HepG2 (cell line): ENCODE measurements at regions not wholly inside any gene's neighbourhood (a gene's known extent, or its start where the extent isn't known, plus 50 kb on each side); places are given as distances from the start of the nearest gene placed in this dataset.

Source experiments
- ATAC-seq: fragments of 200-7000 bp; cut with Tn5 transposase; 3 replicates; pipeline ENCODE4 v1.9.1; 2020; ENCODE audit warnings: mild to moderate bottlenecking, moderate library complexity
- BruUV-seq: library from RNA; stranded (reverse); fragments of 400-500 nt; replicated peaks from 2 replicates; lab custom pipeline; 2021; lab: Mats Ljungman, UMichigan
- CTCF ChIA-PET: fragments of 300-600 bp; formaldehyde crosslinking; extraction: SDS; loops from one replicate; lab custom pipeline; 2021; ENCODE audit warnings: low total read pairs, inconsistent platforms, low intra/inter-chr PET ratio; lab: Yijun Ruan, JAX
- POLR2A ChIA-PET: fragments of 350-600 bp; sonication (Branson Sonifier 250); formaldehyde crosslinking; loops from one replicate; lab custom pipeline; 2020; ENCODE audit warnings: antibody characterized with exemption, inconsistent platforms; lab: Yijun Ruan, JAX
- DNase-seq: peaks from one replicate; pipeline ENCODE4 v3.0.0-alpha.2; 2015; ENCODE audit warnings: low spot score
- FAIRE-seq: peaks from 3 replicates; lab custom pipeline; 2011; peaks lifted over from hg19 to GRCh38; lab: Jason Lieb, UNC
- H2AFZ ChIP-seq: one replicate; pipeline ENCODE4 v1.6.1; 2011; ENCODE audit warnings: low read length, inconsistent platforms
- H3K27ac ChIP-seq: fragments of 300-600 bp; 3 replicates; pipeline ENCODE4 v1.8.0; 2011; ENCODE audit warnings: mixed run types, mild to moderate bottlenecking, mixed read lengths, low read length, inconsistent platforms; ENCODE audit not compliant: insufficient read depth; ENCODE audit errors: extremely low read length
- H3K27me3 ChIP-seq, 2 experiments: fragments of 200-600 bp in 1 of 2; 2 replicates in 1 of 2; 3 replicates in 1 of 2; pipeline versions ENCODE4 v1.6.0 to v1.8.0; 2011; ENCODE audit warnings: low read length in 2 of 2, mild to moderate bottlenecking in 2 of 2, moderate library complexity in 2 of 2, inconsistent platforms in 1 of 2; ENCODE audit not compliant: insufficient read depth in 2 of 2, control insufficient read depth in 1 of 2
- H3K36me3 ChIP-seq, 2 experiments: fragments of 200-600 bp in 1 of 2; replicated peaks in 1 of 2; 2 replicates in 1 of 2; 3 replicates in 1 of 2; pipeline versions ENCODE4 v1.5.1 to v1.8.0; 2011; ENCODE audit warnings: low read length in 2 of 2, inconsistent platforms in 1 of 2; ENCODE audit not compliant: insufficient read depth in 2 of 2, control insufficient read depth in 1 of 2
- H3K4me1 ChIP-seq: 2 replicates; pipeline ENCODE4 v1.5.1; 2012; ENCODE audit warnings: low read length, inconsistent platforms; ENCODE audit not compliant: insufficient read depth
- H3K4me2 ChIP-seq: 2 replicates; pipeline ENCODE4 v1.6.0; 2011; ENCODE audit warnings: low read depth, low read length, inconsistent platforms
- H3K4me3 ChIP-seq, 3 experiments: fragments of 200-600 bp in 1 of 3; sonication (generic), shearing (Covaris generic) in 1 of 3; replicated peaks in 1 of 3; 2 replicates each; pipeline ENCODE4 v1.5.1; 2011 to 2016; ENCODE audit warnings: low read length in 3 of 3, inconsistent platforms in 2 of 3, low read depth in 2 of 3, mild to moderate bottlenecking in 2 of 3, control low read depth in 1 of 3, mixed read lengths in 1 of 3; ENCODE audit not compliant: insufficient read depth in 1 of 3
- H3K79me2 ChIP-seq: one replicate; pipeline ENCODE4 v1.6.1; 2011; ENCODE audit warnings: low read length, inconsistent platforms; ENCODE audit not compliant: insufficient read depth
- H3K9ac ChIP-seq: 2 replicates; pipeline ENCODE4 v1.6.0; 2011; ENCODE audit warnings: mild to moderate bottlenecking, low read depth, low read length, inconsistent platforms; ENCODE audit not compliant: insufficient read depth
- H3K9me3 ChIP-seq: 2 replicates; pipeline ENCODE4 v1.5.1; 2012; ENCODE audit warnings: mild to moderate bottlenecking, low read length
- H4K20me1 ChIP-seq: 2 replicates; pipeline ENCODE4 v1.6.0; 2011; ENCODE audit warnings: inconsistent platforms, mild to moderate bottlenecking, low read length, moderate library complexity; ENCODE audit not compliant: insufficient read depth
- HDAC6 ChIP-seq: fragments of 200-600 bp; sonication (generic); IDR thresholded peaks from 2 replicates; pipeline ENCODE4 v1.7.0; 2017; ENCODE audit warnings: mild to moderate bottlenecking, antibody characterized with exemption, low read length, low read depth
- HHEX ChIP-seq: IDR thresholded peaks from 2 replicates; pipeline ENCODE4 v1.6.1; 2016; ENCODE audit warnings: control low read depth
- HOXD1 ChIP-seq: sonication (generic); formaldehyde crosslinking; IDR thresholded peaks from 2 replicates; pipeline ENCODE4 v1.5.0; 2020; ENCODE audit warnings: missing genetic modification reagents
- MBD4 ChIP-seq: IDR thresholded peaks from 2 replicates; pipeline ENCODE4 v1.6.1; 2012; ENCODE audit warnings: low read length, inconsistent platforms, borderline replicate concordance
- PHF5A ChIP-seq: IDR thresholded peaks from one replicate; pipeline ENCODE4 v1.6.1; 2018; ENCODE audit warnings: low read depth, missing genetic modification reagents; ENCODE audit not compliant: unreplicated experiment
- POLR2AphosphoS2 ChIP-seq: IDR thresholded peaks from 2 replicates; pipeline ENCODE4 v1.6.1; 2011; ENCODE audit warnings: low read depth, low read length, improper control_type of control experiment
- SIN3A ChIP-seq: IDR thresholded peaks from 2 replicates; pipeline ENCODE4 v1.6.1; 2011; ENCODE audit warnings: low read depth, mild to moderate bottlenecking, control low read depth, low read length, borderline replicate concordance
- SP140L ChIP-seq: sonication (generic); formaldehyde crosslinking; IDR thresholded peaks from 2 replicates; pipeline ENCODE4 v1.4.0; 2020; ENCODE audit warnings: missing genetic modification reagents, borderline replicate concordance
- SRSF9 ChIP-seq: fragments of 200-400 bp; formaldehyde crosslinking; IDR thresholded peaks from 2 replicates; pipeline ENCODE4 v1.6.1; 2018; ENCODE audit warnings: borderline replicate concordance, mild to moderate bottlenecking, low read depth, low read length; ENCODE audit not compliant: insufficient read depth, poor library complexity, severe bottlenecking
- ZNF235 ChIP-seq: sonication (generic); formaldehyde crosslinking; IDR thresholded peaks from 2 replicates; pipeline ENCODE4 v1.8.1; 2023; ENCODE audit warnings: mild to moderate bottlenecking, missing genetic modification reagents, borderline replicate concordance
- ZNF260 ChIP-seq: sonication (generic); formaldehyde crosslinking; IDR thresholded peaks from 2 replicates; pipeline ENCODE4 v1.4.0; 2020; ENCODE audit warnings: missing genetic modification reagents, low read depth, mild to moderate bottlenecking, borderline replicate concordance
- ZNF44 ChIP-seq: sonication (generic); formaldehyde crosslinking; IDR thresholded peaks from 2 replicates; pipeline ENCODE4 v1.5.1; 2020; ENCODE audit warnings: mild to moderate bottlenecking, missing genetic modification reagents
- ZNF552 ChIP-seq: sonication (generic); formaldehyde crosslinking; IDR thresholded peaks from 2 replicates; pipeline ENCODE4 v1.9.0; 2022; ENCODE audit warnings: missing genetic modification reagents, mild to moderate bottlenecking, borderline replicate concordance
- ZNF687 ChIP-seq: sonication (generic); formaldehyde crosslinking; IDR thresholded peaks from 2 replicates; pipeline ENCODE4 v1.5.1; 2020; ENCODE audit warnings: mild to moderate bottlenecking, missing genetic modification reagents, moderate library complexity
- ZNF768 ChIP-seq: sonication (generic); formaldehyde crosslinking; IDR thresholded peaks from 2 replicates; pipeline ENCODE4 v1.4.0; 2020; ENCODE audit warnings: missing genetic modification reagents
- ZNF777 ChIP-seq: sonication (generic); formaldehyde crosslinking; IDR thresholded peaks from 2 replicates; pipeline ENCODE4 v1.4.0; 2020; ENCODE audit warnings: missing genetic modification reagents
- WGBS: methylation state at CpG from one replicate; pipeline ENCODE4 v1.1.6; 2017; ENCODE audit warnings: low lambda C conversion rate; 5-methylcytosine and 5-hydroxymethylcytosine counted together
- in situ Hi-C: cut with HindIII; loops from 2 replicates; pipeline ENCODE4 v1.10.0; 2017; ENCODE audit warnings: low pct_unique_long_range_greater_than_20kb; ENCODE audit not compliant: extremely low pct_ligation_motif_present
- intact Hi-C: fragments of 100-400 bp; cut with micrococcal nuclease; formaldehyde crosslinking; loops from one replicate; pipeline ENCODE4 v1.10.0; 2022; ENCODE audit not compliant: unreplicated experiment
- TF ChIP-seq, protein P1 (sequence below): sonication (generic); formaldehyde crosslinking; IDR thresholded peaks from 2 replicates; pipeline ENCODE4 v1.5.1; 2020; ENCODE audit warnings: missing genetic modification reagents, mild to moderate bottlenecking, borderline replicate concordance
- TF ChIP-seq, protein P2 (sequence below): sonication (generic); formaldehyde crosslinking; IDR thresholded peaks from 2 replicates; pipeline ENCODE4 v1.4.0; 2020; ENCODE audit warnings: mild to moderate bottlenecking, missing genetic modification reagents

DNA sequence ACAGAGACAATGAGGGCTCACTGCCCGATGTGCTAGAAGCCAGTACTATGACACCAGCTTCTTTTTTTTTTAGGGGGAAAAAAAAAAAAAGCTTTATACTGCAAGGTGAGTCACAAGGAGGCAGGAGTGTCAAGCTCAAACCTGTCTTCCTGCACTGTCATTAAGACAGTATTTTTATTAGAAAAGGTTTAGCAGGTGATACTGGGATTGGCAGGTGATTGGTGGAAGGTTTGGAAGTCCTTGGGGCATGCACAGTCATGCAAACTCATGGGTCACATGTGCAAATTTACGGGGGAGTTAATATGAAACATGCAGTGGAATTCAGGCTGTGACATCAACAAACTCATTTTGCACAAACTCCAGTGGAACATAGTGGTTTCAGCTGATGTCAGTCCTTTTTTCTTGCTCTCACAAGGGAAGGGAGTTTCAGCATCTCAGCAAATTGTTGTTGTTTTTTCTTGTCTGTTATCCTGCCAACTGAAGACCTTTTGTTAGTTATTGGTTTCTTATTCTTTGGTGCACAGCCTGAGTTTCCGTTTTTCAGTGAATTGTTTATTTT is 530.6 kb downstream of the ANKRD7 start:
- CTCF ChIA-PET, result no interaction called here
- H2AFZ ChIP-seq, result no peak overlapping the region
- H3K27ac ChIP-seq, result no peak overlapping the region
- no peak overlapping the region for H3K4me3 ChIP-seq
- in situ Hi-C loops (no loop called here), intact Hi-C loops (no loop called here)
- FAIRE-seq, result no peak
- H4K20me1 ChIP-seq, result no peaks in the 10 kb centered on the region
- ATAC-seq, result no peak
- H3K4me2 ChIP-seq, result no peak overlapping the region
- H3K79me2 ChIP-seq, result no peaks in the 10 kb centered on the region
- no peaks in the 10 kb centered on the region for H3K9me3 ChIP-seq
- no peaks in the 10 kb centered on the region for H3K4me1 ChIP-seq
- under 1% methylated on average over 3 of the region's 3 CpGs for WGBS
- no peak overlapping the region for H3K9ac ChIP-seq
- no TSS peak for BruUV-seq
- no peaks in the 10 kb centered on the region for H3K36me3 ChIP-seq
- POLR2A ChIA-PET, result no interaction called here
- H3K27me3 ChIP-seq, result no peaks in the 10 kb centered on the region
- no peak for DNase-seq
- TF ChIP-seq HHEX (CRISPR knock-in tag) (no peak), PHF5A (no peak), MBD4 (no peak), SP140L (CRISPR knock-in tag) (no peak), ZNF44 (CRISPR knock-in tag) (no peak), ZNF552 (no peak), HDAC6 (no peak), ZNF768 (CRISPR knock-in tag) (no peak), ZNF687 (CRISPR knock-in tag) (no peak), SRSF9 (no peak), SIN3A (no peak), ZNF777 (CRISPR knock-in tag) (no peak), ZNF235 (CRISPR knock-in tag) (no peak), HOXD1 (CRISPR knock-in tag) (no peak), POLR2AphosphoS2 (no peak), ZNF260 (CRISPR knock-in tag) (no peak)
- TF ChIP-seq, protein P1, sequence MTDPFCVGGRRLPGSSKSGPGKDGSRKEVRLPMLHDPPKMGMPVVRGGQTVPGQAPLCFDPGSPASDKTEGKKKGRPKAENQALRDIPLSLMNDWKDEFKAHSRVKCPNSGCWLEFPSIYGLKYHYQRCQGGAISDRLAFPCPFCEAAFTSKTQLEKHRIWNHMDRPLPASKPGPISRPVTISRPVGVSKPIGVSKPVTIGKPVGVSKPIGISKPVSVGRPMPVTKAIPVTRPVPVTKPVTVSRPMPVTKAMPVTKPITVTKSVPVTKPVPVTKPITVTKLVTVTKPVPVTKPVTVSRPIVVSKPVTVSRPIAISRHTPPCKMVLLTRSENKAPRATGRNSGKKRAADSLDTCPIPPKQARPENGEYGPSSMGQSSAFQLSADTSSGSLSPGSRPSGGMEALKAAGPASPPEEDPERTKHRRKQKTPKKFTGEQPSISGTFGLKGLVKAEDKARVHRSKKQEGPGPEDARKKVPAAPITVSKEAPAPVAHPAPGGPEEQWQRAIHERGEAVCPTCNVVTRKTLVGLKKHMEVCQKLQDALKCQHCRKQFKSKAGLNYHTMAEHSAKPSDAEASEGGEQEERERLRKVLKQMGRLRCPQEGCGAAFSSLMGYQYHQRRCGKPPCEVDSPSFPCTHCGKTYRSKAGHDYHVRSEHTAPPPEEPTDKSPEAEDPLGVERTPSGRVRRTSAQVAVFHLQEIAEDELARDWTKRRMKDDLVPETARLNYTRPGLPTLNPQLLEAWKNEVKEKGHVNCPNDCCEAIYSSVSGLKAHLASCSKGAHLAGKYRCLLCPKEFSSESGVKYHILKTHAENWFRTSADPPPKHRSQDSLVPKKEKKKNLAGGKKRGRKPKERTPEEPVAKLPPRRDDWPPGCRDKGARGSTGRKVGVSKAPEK (CRISPR knock-in tag), result no peak
- TF ChIP-seq, protein P2, sequence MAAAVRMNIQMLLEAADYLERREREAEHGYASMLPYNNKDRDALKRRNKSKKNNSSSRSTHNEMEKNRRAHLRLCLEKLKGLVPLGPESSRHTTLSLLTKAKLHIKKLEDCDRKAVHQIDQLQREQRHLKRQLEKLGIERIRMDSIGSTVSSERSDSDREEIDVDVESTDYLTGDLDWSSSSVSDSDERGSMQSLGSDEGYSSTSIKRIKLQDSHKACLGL, result no peak
